ENCODE measurements at regions not wholly inside any gene's neighbourhood (a gene's known extent, or its start where the extent isn't known, plus 50 kb on each side); places are given as distances from the start of the nearest gene placed in this dataset.

DNA sequence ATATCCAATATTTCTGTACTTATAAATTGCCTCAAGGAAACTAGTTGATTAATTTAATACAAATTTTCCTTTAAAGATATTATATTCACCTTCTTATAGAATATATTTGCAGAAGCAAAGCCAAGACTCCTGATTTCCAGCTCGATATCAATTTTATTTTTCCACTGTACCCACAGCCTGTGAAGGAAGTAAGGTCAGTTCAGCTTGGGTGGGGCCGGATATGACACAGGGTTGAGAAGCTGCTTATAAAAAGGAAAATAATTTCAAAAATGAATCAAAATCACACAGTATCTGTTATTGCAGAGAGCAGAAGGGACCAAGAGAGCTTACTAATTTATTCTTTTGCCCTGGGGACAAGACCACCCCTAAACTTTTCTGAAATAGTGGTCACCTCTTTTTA is 491.4 kb downstream of the TUSC7 start:
- no peak for DNase-seq (ENCODE audit: low read depth)
- TF ChIP-seq, protein P1, sequence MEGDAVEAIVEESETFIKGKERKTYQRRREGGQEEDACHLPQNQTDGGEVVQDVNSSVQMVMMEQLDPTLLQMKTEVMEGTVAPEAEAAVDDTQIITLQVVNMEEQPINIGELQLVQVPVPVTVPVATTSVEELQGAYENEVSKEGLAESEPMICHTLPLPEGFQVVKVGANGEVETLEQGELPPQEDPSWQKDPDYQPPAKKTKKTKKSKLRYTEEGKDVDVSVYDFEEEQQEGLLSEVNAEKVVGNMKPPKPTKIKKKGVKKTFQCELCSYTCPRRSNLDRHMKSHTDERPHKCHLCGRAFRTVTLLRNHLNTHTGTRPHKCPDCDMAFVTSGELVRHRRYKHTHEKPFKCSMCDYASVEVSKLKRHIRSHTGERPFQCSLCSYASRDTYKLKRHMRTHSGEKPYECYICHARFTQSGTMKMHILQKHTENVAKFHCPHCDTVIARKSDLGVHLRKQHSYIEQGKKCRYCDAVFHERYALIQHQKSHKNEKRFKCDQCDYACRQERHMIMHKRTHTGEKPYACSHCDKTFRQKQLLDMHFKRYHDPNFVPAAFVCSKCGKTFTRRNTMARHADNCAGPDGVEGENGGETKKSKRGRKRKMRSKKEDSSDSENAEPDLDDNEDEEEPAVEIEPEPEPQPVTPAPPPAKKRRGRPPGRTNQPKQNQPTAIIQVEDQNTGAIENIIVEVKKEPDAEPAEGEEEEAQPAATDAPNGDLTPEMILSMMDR (conservative IDR thresholded peaks at IDR 0.05; ENCODE audit: low read depth, low read length) = no peak
- H3K4me3 ChIP-seq (ENCODE audit: low read depth, low read length) = no peak overlapping the region

DNA sequence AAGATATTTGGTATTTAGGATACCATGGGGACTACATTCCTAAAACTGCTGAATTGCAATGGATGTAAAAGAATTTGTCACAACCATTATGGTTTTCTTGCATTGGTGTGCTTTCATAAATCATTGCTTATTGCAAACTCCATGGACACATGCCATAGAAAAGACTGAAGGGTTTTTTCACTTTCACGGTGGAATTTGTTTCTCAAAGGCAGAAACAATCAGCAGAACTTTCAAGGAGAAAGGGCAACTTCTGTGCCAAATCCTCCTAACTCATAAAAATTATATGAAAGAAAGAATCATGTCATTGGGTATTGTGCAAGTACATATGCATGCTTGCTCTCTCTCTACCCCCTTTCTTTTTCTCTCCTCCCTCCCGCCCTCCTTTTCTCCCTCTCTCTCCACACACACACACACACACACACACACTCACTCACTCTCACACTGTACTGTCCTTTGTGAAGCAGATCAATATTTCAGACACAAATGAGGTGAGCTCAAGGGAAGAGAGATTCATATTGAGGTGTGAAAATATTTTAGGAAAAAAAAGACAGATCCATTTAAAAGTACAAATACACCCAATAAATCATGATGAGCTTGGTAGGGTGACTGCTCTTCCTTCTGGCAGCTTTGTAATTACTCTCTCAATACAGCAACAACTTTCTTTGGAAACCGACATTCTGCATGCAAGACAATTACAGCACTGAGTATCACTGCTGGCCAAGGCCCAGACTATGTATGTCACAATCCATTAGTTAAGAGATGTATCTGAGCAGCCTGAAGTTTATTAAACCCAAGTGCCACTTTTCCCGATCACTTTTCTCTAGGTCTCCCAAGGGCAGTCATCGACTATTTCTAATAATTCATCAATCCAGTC is 492.6 kb downstream of the TUSC7 start:
- no peak overlapping the region for H3K4me3 ChIP-seq (ENCODE audit: low read depth, low read length)
- TF ChIP-seq, protein P1 (conservative IDR thresholded peaks at IDR 0.05; ENCODE audit: low read depth, low read length) = no peak
- no peak for DNase-seq (ENCODE audit: low read depth)

DNA sequence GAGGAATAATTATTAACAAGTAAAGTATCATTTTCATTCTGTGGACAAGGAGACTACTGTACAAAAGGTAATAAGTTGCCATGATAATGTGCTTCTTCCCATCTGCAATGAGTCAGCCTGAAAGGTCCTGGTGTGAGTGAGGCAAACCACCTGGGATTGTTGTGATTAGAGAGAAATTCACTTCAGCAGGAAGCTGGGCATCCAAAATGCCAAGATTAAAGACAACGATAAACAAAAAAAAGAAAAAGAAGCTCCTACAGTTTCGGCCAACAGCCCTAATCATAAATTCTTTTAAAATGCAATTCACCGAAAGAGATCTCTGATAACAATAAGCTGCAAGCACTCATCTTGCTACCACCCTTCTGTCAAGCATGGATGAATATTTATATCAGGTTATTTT is 507.8 kb downstream of the TUSC7 start:
- TF ChIP-seq, protein P1 (conservative IDR thresholded peaks at IDR 0.05; ENCODE audit: low read depth, low read length) = no peak
- H3K4me3 ChIP-seq (ENCODE audit: low read depth, low read length) = no peak overlapping the region
- DNase-seq (ENCODE audit: low read depth) = no peak

DNA sequence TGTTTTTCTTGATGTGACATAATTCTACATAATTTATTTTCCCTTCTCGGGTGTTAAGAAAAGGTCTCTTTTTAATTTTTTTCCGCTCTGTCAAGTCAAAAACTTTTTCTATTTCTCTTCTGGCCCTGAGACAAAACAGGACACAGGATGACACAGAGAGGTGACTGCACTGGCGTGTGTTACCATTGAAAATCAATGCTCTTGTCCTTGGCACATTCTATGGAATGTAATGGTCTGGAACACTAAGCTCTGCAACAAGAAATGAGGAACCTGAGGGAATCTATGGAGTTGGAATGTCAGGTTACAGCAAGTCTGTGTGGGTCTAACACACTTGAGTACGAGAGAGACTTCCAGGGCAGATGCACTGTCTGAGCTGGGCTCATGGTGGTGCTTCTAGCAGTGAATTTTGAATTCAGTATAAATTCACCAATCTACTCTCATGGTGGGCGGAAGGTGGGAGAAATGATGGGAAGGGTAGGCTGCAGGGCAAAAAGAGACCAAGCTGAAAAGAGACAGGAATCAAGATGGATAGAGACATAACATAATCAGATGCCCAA is 508.3 kb downstream of the TUSC7 start:
- DNase-seq (ENCODE audit: low read depth) = no peak
- TF ChIP-seq, protein P1 (conservative IDR thresholded peaks at IDR 0.05; ENCODE audit: low read depth, low read length) = no peak

DNA sequence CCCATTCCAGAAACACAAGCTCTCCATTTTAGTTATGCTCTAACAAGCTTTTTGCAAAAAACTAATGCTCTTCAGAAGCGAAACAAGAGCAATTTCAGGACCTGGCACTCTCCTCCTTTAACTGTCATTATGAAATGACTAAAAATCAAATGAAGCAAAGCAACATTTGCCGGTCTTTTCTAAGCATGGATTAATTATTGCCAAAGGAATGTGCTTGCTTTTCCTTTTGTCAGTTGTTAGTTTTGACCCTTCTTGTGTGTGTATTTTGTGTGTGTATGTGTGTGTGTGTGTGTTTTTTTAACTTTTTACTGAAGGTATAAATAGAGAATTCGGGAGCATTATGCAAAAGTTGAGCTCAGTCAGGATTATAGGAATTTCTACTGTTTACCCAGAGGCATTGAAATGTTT is 509.1 kb downstream of the TUSC7 start:
- TF ChIP-seq, protein P1 (conservative IDR thresholded peaks at IDR 0.05; ENCODE audit: low read depth, low read length) = no peak
- peak overlapping the region; percentile 17 for H3K4me3 ChIP-seq (ENCODE audit: low read depth, low read length)
- no peak for DNase-seq (ENCODE audit: low read depth)

More for the DNA sequence above, 508.3 kb downstream of the TUSC7 start:
- no peak overlapping the region for H3K4me3 ChIP-seq (ENCODE audit: low read depth, low read length)

DNA sequence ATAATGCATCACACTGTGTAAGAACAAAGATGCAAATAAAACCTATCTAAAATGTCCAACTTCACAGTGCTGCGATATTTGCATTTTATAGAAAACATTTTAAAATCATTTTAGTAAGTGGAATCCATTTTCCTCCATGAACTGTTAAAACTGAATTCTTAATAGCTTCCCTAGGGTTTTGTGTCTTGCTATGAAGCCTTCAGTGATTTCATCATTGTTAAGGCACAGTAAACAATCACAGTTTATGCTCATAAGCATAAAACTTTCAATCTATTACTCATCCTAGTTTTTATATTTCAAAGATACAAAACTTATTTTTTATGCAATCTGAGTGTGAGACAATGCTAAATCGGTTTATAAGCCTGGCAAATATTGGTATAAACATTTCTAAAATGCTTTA is 509.7 kb downstream of the TUSC7 start:
- TF ChIP-seq, protein P1 (conservative IDR thresholded peaks at IDR 0.05; ENCODE audit: low read depth, low read length) = no peak
- no peak for DNase-seq (ENCODE audit: low read depth)
- H3K4me3 ChIP-seq (ENCODE audit: low read depth, low read length) = no peak overlapping the region

Measured in epithelial cell of proximal tubule (primary cell).